Activated CD4-positive, alpha-beta T cell treated with anti-CD3 and anti-CD28 coated beads, Interleukin-2, amount 10 ng/mL, durations not matched to agents 24 days and 14 days (primary cell): ENCODE measurements at regions not wholly inside any gene's neighbourhood (a gene's known extent, or its start where the extent isn't known, plus 50 kb on each side); places are given as distances from the start of the nearest gene placed in this dataset.

ENCODE experiments used
- DNase-seq: peaks from one replicate; pipeline ENCODE4 v3.0.0; 2022
- H3K27ac Mint-ChIP-seq: one replicate; pipeline ENCODE4 v1.8.0; 2022; ENCODE audit warnings: mild to moderate bottlenecking, mixed read lengths
- H3K27me3 Mint-ChIP-seq: one replicate; pipeline ENCODE4 v1.8.0; 2022; ENCODE audit warnings: mixed read lengths
- H3K36me3 Mint-ChIP-seq: one replicate; pipeline ENCODE4 v1.8.0; 2022; ENCODE audit warnings: low read depth, mild to moderate bottlenecking, mixed read lengths
- H3K4me1 Mint-ChIP-seq: one replicate; pipeline ENCODE4 v1.8.0; 2021; ENCODE audit warnings: mixed read lengths
- H3K4me3 Mint-ChIP-seq: one replicate; pipeline ENCODE4 v1.8.0; 2022; ENCODE audit warnings: mild to moderate bottlenecking, moderate library complexity, mixed read lengths
- H3K9me3 Mint-ChIP-seq: one replicate; pipeline ENCODE4 v1.8.0; 2021; ENCODE audit warnings: mixed read lengths
- intact Hi-C: fragments of 100-400 bp; cut with micrococcal nuclease; formaldehyde crosslinking; loops from one replicate; pipeline ENCODE4 v1.15.1; 2023

- Mint-ChIP-seq H3K9me3 (no peaks in the 10 kb centered on the region), H3K36me3 (no peaks in the 10 kb centered on the region), H3K27me3 (no peaks in the 10 kb centered on the region), H3K4me1 (no peaks in the 10 kb centered on the region), H3K4me3 (no peak overlapping the region), H3K27ac (no peak overlapping the region)
- DNase-seq = no peak
- intact Hi-C loops = no loop called here
These were observed 349.1 kb upstream of the MAP2 start for GRCh38 chr2:209074711-209075110.

- intact Hi-C loops = no loop called here
- Mint-ChIP-seq H3K4me1 (no peaks in the 10 kb centered on the region), H3K4me3 (no peak overlapping the region), H3K9me3 (no peaks in the 10 kb centered on the region), H3K27ac (no peak overlapping the region), H3K36me3 (no peaks in the 10 kb centered on the region), H3K27me3 (no peaks in the 10 kb centered on the region)
- no peak for DNase-seq
These were observed 347.7 kb upstream of the MAP2 start for GRCh38 chr2:209076151-209076550.

- DNase-seq = no peak
- Mint-ChIP-seq H3K27me3 (no peaks in the 10 kb centered on the region), H3K9me3 (no peaks in the 10 kb centered on the region), H3K4me1 (no peaks in the 10 kb centered on the region), H3K27ac (no peak overlapping the region), H3K36me3 (no peaks in the 10 kb centered on the region), H3K4me3 (no peak overlapping the region)
- intact Hi-C loops = no loop called here
These were observed 337.1 kb upstream of the MAP2 start for GRCh38 chr2:209086761-209087160.

- intact Hi-C loops = no loop called here
- DNase-seq = no peak
- no peak overlapping the region for H3K27ac Mint-ChIP-seq
- no peaks in the 10 kb centered on the region for H3K27me3 Mint-ChIP-seq
- H3K36me3 Mint-ChIP-seq = no peaks in the 10 kb centered on the region
- H3K4me1 Mint-ChIP-seq = no peaks in the 10 kb centered on the region
- H3K4me3 Mint-ChIP-seq = no peak overlapping the region
- H3K9me3 Mint-ChIP-seq = no peaks in the 10 kb centered on the region
These were observed 332.8 kb upstream of the MAP2 start for GRCh38 chr2:209091056-209091455.

GRCh38 chr2:209094221-209094620 lies 329.6 kb upstream of the MAP2 start:
- H3K9me3 Mint-ChIP-seq = no peaks in the 10 kb centered on the region
- no peaks in the 10 kb centered on the region for H3K27me3 Mint-ChIP-seq
- DNase-seq = no peak
- H3K4me1 Mint-ChIP-seq = no peaks in the 10 kb centered on the region
- H3K36me3 Mint-ChIP-seq = no peaks in the 10 kb centered on the region
- intact Hi-C loops = no loop called here
- H3K27ac Mint-ChIP-seq = no peak overlapping the region
- no peak overlapping the region for H3K4me3 Mint-ChIP-seq

GRCh38 chr2:209095432-209095831 lies 328.4 kb upstream of the MAP2 start:
- Mint-ChIP-seq H3K9me3 (no peaks in the 10 kb centered on the region), H3K27me3 (no peaks in the 10 kb centered on the region), H3K36me3 (no peaks in the 10 kb centered on the region), H3K4me1 (no peaks in the 10 kb centered on the region), H3K4me3 (no peak overlapping the region), H3K27ac (no peak overlapping the region)
- DNase-seq = no peak
- intact Hi-C loops = no loop called here

GRCh38 chr2:209097168-209097567 lies 326.7 kb upstream of the MAP2 start:
- Mint-ChIP-seq H3K9me3 (no peaks in the 10 kb centered on the region), H3K27me3 (no peaks in the 10 kb centered on the region), H3K27ac (no peak overlapping the region), H3K4me3 (no peak overlapping the region), H3K4me1 (no peaks in the 10 kb centered on the region), H3K36me3 (no peaks in the 10 kb centered on the region)
- no peak for DNase-seq
- intact Hi-C loops = no loop called here

- Mint-ChIP-seq H3K27ac (no peak overlapping the region), H3K27me3 (no peaks in the 10 kb centered on the region), H3K36me3 (no peaks in the 10 kb centered on the region), H3K4me1 (no peaks in the 10 kb centered on the region), H3K4me3 (no peak overlapping the region), H3K9me3 (no peaks in the 10 kb centered on the region)
- intact Hi-C loops = no loop called here
- no peak for DNase-seq
These were observed 321.5 kb upstream of the MAP2 start for GRCh38 chr2:209102319-209102718.

- no peak for DNase-seq
- H3K27me3 Mint-ChIP-seq = no peaks in the 10 kb centered on the region
- no peaks in the 10 kb centered on the region for H3K9me3 Mint-ChIP-seq
- H3K4me1 Mint-ChIP-seq = no peaks in the 10 kb centered on the region
- no peak overlapping the region for H3K27ac Mint-ChIP-seq
- intact Hi-C loops = no loop called here
- H3K36me3 Mint-ChIP-seq = no peaks in the 10 kb centered on the region
- no peak overlapping the region for H3K4me3 Mint-ChIP-seq
These were observed 310.8 kb upstream of the MAP2 start for GRCh38 chr2:209113026-209113425.

DNA sequence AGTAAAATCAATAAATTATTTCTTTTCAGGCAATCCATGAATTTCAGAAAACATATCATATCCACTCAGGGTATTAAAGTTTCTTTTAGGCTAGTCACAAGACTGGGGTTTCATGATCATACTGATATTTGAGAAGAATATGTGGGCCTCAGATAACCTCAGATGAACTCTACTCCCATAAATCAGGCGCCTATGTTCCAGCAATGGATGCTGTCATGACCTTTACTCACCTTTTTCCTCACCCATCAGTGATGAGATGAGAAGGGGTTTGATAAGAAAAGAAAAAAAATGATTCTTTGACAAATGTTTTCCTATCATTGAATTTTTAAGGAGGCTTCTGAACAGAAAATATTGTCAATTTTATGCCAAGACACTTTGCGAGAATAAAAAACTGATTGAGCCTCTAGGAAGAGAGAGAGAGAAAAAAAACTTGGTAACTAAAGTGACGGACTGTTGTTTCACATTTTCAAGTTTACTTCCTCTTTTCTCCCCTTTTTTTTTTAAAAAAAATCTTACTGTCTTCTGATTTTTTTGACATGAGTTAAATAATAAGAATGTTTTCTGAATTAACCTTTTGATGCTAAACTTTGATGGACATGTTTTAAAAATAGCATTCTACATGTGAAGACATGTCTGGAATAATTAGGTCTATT lies 309.1 kb upstream of the MAP2 start:
- intact Hi-C loops = no loop called here
- Mint-ChIP-seq H3K4me1 (no peaks in the 10 kb centered on the region), H3K36me3 (no peaks in the 10 kb centered on the region), H3K27me3 (no peaks in the 10 kb centered on the region), H3K27ac (no peak overlapping the region), H3K4me3 (no peak overlapping the region), H3K9me3 (no peaks in the 10 kb centered on the region)
- DNase-seq = no peak

- DNase-seq = no peak
- Mint-ChIP-seq H3K27ac (no peak overlapping the region), H3K9me3 (no peaks in the 10 kb centered on the region), H3K27me3 (no peaks in the 10 kb centered on the region), H3K4me3 (no peak overlapping the region), H3K36me3 (no peaks in the 10 kb centered on the region), H3K4me1 (no peaks in the 10 kb centered on the region)
- intact Hi-C loops = no loop called here
These were observed 302.2 kb upstream of the MAP2 start for GRCh38 chr2:209121691-209122090.

DNA sequence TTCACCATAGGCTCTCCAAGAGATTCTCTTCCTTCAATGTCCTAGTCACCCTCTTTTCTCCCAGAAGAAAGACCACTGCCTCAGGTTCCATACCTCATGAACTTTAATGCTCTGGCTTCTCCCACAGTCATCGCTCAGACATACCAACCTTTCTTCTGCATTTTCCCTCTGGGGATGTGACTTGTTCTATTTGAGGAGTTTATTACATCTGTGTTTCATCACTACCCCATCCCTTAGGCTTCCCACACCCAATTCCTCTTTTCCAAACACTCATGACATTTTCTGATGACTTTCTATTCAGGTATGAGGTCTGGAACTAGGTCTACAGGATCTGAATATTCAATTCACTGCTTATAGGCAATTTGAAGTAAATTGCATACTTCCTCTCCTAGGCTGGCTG lies 298.6 kb upstream of the MAP2 start:
- intact Hi-C loops = no loop called here
- Mint-ChIP-seq H3K27ac (no peak overlapping the region), H3K4me3 (no peak overlapping the region), H3K9me3 (no peaks in the 10 kb centered on the region), H3K36me3 (no peaks in the 10 kb centered on the region), H3K27me3 (no peaks in the 10 kb centered on the region), H3K4me1 (no peaks in the 10 kb centered on the region)
- no peak for DNase-seq

GRCh38 chr2:209138079-209138478 lies 285.8 kb upstream of the MAP2 start:
- Mint-ChIP-seq H3K27me3 (no peaks in the 10 kb centered on the region), H3K9me3 (no peaks in the 10 kb centered on the region), H3K4me3 (no peak overlapping the region), H3K4me1 (no peaks in the 10 kb centered on the region), H3K27ac (no peak overlapping the region), H3K36me3 (no peaks in the 10 kb centered on the region)
- intact Hi-C loops = no loop called here
- no peak for DNase-seq

- intact Hi-C loops = no loop called here
- no peaks in the 10 kb centered on the region for H3K36me3 Mint-ChIP-seq
- DNase-seq = no peak
- no peak overlapping the region for H3K27ac Mint-ChIP-seq
- no peaks in the 10 kb centered on the region for H3K9me3 Mint-ChIP-seq
- no peaks in the 10 kb centered on the region for H3K4me1 Mint-ChIP-seq
- H3K4me3 Mint-ChIP-seq = no peak overlapping the region
- H3K27me3 Mint-ChIP-seq = no peaks in the 10 kb centered on the region
These were observed 282.7 kb upstream of the MAP2 start for GRCh38 chr2:209141142-209141541.

GRCh38 chr2:209141818-209142217 lies 282.0 kb upstream of the MAP2 start:
- no peaks in the 10 kb centered on the region for H3K36me3 Mint-ChIP-seq
- intact Hi-C loops = no loop called here

More at GRCh38 chr2:209141818-209142217, 282.0 kb upstream of the MAP2 start:
- no peak overlapping the region for H3K4me3 Mint-ChIP-seq
- no peak overlapping the region for H3K27ac Mint-ChIP-seq
- H3K4me1 Mint-ChIP-seq = no peaks in the 10 kb centered on the region
- no peaks in the 10 kb centered on the region for H3K9me3 Mint-ChIP-seq
- no peak for DNase-seq
- no peaks in the 10 kb centered on the region for H3K27me3 Mint-ChIP-seq
